ENCODE measurements at regions not wholly inside any gene's neighbourhood (a gene's known extent, or its start where the extent isn't known, plus 50 kb on each side); places are given as distances from the start of the nearest gene placed in this dataset.
"Not testable (repeated sequence)": the region's sequence is repeated elsewhere in the genome, so short reads cannot be mapped to it uniquely, and the experiment has no call there.

GRCh38 chr2:35820391-35820790 lies 535.2 kb upstream of the CRIM1 start:
- no peak overlapping the region for H3K27ac ChIP-seq
- WGBS: 85% methylated on average over 2 of the region's 2 CpGs
- TF ChIP-seq POLR2AphosphoS5 (IDR thresholded peaks at IDR 0.05): no peak
- no peak for TF ChIP-seq POLR2A (IDR thresholded peaks at IDR 0.05)
- TF ChIP-seq, protein P1, sequence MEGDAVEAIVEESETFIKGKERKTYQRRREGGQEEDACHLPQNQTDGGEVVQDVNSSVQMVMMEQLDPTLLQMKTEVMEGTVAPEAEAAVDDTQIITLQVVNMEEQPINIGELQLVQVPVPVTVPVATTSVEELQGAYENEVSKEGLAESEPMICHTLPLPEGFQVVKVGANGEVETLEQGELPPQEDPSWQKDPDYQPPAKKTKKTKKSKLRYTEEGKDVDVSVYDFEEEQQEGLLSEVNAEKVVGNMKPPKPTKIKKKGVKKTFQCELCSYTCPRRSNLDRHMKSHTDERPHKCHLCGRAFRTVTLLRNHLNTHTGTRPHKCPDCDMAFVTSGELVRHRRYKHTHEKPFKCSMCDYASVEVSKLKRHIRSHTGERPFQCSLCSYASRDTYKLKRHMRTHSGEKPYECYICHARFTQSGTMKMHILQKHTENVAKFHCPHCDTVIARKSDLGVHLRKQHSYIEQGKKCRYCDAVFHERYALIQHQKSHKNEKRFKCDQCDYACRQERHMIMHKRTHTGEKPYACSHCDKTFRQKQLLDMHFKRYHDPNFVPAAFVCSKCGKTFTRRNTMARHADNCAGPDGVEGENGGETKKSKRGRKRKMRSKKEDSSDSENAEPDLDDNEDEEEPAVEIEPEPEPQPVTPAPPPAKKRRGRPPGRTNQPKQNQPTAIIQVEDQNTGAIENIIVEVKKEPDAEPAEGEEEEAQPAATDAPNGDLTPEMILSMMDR (IDR thresholded peaks at IDR 0.05): no peak
- H3K4me1 ChIP-seq (replicated peaks): no peaks in the 10 kb centered on the region
- H3K36me3 ChIP-seq: no peaks in the 10 kb centered on the region
- intact Hi-C loops (cut with DNase I): no loop called here
- DNase-seq (ENCODE audit: low spot score): no peak
- no peaks in the 10 kb centered on the region for H3K9me3 ChIP-seq
- H3K27me3 ChIP-seq (replicated peaks; ENCODE audit: insufficient read depth): no peaks in the 10 kb centered on the region
- H3K4me3 ChIP-seq: no peak overlapping the region

DNA sequence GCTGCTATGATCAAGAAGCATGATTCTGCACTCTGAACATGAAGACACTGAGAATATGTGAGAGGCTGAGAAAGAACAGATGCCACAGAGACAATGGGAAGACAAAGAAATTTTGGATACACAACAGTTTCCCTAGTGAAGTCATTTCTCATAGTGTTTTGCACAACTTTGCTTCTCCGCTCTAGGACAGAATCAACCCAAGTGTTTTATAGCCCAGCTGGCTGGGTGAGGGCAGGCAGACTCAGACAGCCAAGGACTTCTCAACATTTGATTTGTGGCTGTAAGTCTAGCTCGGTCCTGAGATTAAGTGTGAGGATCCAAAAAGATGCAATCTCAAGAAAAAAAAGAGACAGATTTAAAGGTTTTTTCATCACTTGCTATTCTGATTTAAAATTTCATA lies 536.5 kb upstream of the CRIM1 start:
- TF ChIP-seq, protein P1 (IDR thresholded peaks at IDR 0.05): no peak
- no peak for TF ChIP-seq POLR2AphosphoS5 (IDR thresholded peaks at IDR 0.05)
- TF ChIP-seq POLR2A (IDR thresholded peaks at IDR 0.05): no peak
- no peak for DNase-seq (ENCODE audit: low spot score)
- 50% methylated on average over 2 of the region's 2 CpGs for WGBS
- no peak overlapping the region for H3K4me3 ChIP-seq
- no peaks in the 10 kb centered on the region for H3K27me3 ChIP-seq (replicated peaks; ENCODE audit: insufficient read depth)
- H3K27ac ChIP-seq: no peak overlapping the region
- no peaks in the 10 kb centered on the region for H3K4me1 ChIP-seq (replicated peaks)
- H3K36me3 ChIP-seq: no peaks in the 10 kb centered on the region
- H3K9me3 ChIP-seq: no peaks in the 10 kb centered on the region
- intact Hi-C loops (cut with DNase I): no loop called here

DNA sequence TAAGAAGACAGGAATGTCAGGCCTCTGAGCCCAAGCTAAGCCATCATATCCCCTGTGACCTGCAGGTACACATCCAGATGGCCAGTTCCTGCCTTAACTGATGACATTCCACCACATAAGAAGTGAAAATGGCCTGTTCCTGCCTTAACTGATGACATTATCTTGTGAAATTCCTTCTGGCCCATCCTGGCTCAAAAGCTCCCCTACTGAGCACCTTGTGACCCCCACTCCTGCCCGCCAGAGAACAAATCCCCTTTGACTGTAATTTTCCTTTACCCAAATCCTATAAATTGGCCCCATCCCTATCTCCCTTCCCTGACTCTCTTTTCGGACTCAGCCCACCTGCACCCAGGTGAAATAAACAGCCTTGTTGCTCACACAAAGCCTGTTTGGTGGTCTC lies 537.2 kb upstream of the CRIM1 start:
- H3K36me3 ChIP-seq; DNase-seq (ENCODE audit: low spot score); H3K4me1 ChIP-seq (replicated peaks); intact Hi-C loops (cut with DNase I); H3K9me3 ChIP-seq; H3K4me3 ChIP-seq; H3K27ac ChIP-seq; H3K27me3 ChIP-seq (replicated peaks; ENCODE audit: insufficient read depth): not testable (repeated sequence)
- WGBS: 88% methylated on average over 2 of the region's 2 CpGs

- WGBS: 76% methylated on average over 7 of the region's 7 CpGs
- H3K9me3 ChIP-seq; H3K4me3 ChIP-seq; H3K36me3 ChIP-seq; H3K27me3 ChIP-seq (replicated peaks; ENCODE audit: insufficient read depth); H3K4me1 ChIP-seq (replicated peaks); H3K27ac ChIP-seq; intact Hi-C loops (cut with DNase I); DNase-seq (ENCODE audit: low spot score): not testable (repeated sequence)
Observed at GRCh38 chr2:35814597-35814996, 541.0 kb upstream of the CRIM1 start.

GRCh38 chr2:35803126-35803525 lies 552.5 kb upstream of the CRIM1 start:
- intact Hi-C loops (cut with DNase I): no loop called here
- WGBS: 43% methylated on average over 4 of the region's 4 CpGs
- TF ChIP-seq POLR2A (IDR thresholded peaks at IDR 0.05): no peak
- no peak for TF ChIP-seq POLR2AphosphoS5 (IDR thresholded peaks at IDR 0.05)
- TF ChIP-seq, protein P1 (IDR thresholded peaks at IDR 0.05): no peak

GRCh38 chr2:35794796-35795450 lies 560.7 kb upstream of the CRIM1 start:
- intact Hi-C loops (cut with DNase I): no loop called here
- Histone ChIP-seq H3K27me3 (replicated peaks; ENCODE audit: insufficient read depth) (no peaks in the 10 kb centered on the region), H3K27ac (no peak overlapping the region), H3K9me3 (no peaks in the 10 kb centered on the region), H3K36me3 (no peaks in the 10 kb centered on the region), H3K4me1 (replicated peaks) (no peaks in the 10 kb centered on the region), H3K4me3 (no peak overlapping the region)
- TF ChIP-seq, protein P1 (IDR thresholded peaks at IDR 0.05): no peak
- no peak for DNase-seq (ENCODE audit: low spot score)
- 58% methylated on average over 6 of the region's 6 CpGs for WGBS

More at GRCh38 chr2:35803126-35803525, 552.5 kb upstream of the CRIM1 start:
- Histone ChIP-seq H3K36me3 (no peaks in the 10 kb centered on the region), H3K27ac (no peak overlapping the region), H3K4me3 (no peak overlapping the region), H3K9me3 (no peaks in the 10 kb centered on the region), H3K4me1 (replicated peaks) (no peaks in the 10 kb centered on the region), H3K27me3 (replicated peaks; ENCODE audit: insufficient read depth) (no peaks in the 10 kb centered on the region)
- DNase-seq (ENCODE audit: low spot score): no peak

All from prostate gland (tissue), 2 donors.